ENCODE measurements at regions not wholly inside any gene's neighbourhood (a gene's known extent, or its start where the extent isn't known, plus 50 kb on each side); places are given as distances from the start of the nearest gene placed in this dataset.

DNA sequence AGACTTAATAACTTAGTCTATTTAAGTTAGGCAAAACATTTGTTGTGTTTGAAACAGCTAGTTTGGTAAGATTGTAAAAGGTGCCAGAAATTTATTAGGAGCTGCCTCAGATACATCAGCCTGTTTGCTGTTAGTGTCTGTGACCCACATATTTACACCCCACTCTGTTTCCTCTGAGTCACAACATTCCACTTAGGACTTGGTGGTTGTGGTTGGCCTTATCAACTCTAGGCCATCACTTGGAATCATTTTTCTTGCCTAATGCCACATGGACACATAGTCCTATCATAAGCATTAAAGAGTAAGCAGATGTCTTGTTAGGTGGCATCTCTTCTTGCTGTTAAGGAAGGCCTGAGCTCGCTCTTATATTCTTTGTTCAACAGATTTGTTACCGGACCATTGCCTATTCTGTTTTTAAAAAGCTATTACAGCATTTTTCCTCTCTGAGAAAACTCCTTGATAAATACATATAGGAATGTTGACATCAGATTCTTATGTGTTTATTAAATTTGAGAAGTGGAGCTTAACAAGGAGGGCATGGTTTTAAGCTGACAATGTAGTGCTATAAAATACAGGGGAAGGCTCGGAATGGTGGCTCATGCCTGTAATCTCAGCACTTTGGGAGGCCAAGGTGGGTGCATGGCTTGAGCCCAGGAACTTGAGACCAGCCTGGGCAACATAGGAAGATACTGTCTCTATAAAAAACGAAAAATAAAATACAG is 51.2 kb upstream of the PGRMC2 start:
- FAIRE-seq: peak; percentile 90
- H3K79me2 ChIP-seq (ENCODE audit: control insufficient read depth, insufficient read depth, low read length): no peaks in the 10 kb centered on the region
- no peaks in the 10 kb centered on the region for H3K27me3 ChIP-seq (ENCODE audit: control insufficient read depth, extremely low read depth, insufficient read depth, low read length)
- no peak overlapping the region for H2AFZ ChIP-seq (ENCODE audit: control insufficient read depth, low read length)
- TF ChIP-seq, protein P1, sequence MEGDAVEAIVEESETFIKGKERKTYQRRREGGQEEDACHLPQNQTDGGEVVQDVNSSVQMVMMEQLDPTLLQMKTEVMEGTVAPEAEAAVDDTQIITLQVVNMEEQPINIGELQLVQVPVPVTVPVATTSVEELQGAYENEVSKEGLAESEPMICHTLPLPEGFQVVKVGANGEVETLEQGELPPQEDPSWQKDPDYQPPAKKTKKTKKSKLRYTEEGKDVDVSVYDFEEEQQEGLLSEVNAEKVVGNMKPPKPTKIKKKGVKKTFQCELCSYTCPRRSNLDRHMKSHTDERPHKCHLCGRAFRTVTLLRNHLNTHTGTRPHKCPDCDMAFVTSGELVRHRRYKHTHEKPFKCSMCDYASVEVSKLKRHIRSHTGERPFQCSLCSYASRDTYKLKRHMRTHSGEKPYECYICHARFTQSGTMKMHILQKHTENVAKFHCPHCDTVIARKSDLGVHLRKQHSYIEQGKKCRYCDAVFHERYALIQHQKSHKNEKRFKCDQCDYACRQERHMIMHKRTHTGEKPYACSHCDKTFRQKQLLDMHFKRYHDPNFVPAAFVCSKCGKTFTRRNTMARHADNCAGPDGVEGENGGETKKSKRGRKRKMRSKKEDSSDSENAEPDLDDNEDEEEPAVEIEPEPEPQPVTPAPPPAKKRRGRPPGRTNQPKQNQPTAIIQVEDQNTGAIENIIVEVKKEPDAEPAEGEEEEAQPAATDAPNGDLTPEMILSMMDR (optimal IDR thresholded peaks at IDR 0.05 in 1 of 3, IDR thresholded peaks at IDR 0.05 in 1 of 3, conservative IDR thresholded peaks at IDR 0.05 in 1 of 3; ENCODE audit: extremely low read depth in 1 of 3, insufficient read depth in 2 of 3, low read length in 3 of 3): no peak
- no peak for TF ChIP-seq EZH2 (IDR thresholded peaks at IDR 0.05; ENCODE audit: low read length)
- no peak overlapping the region for H3K4me3 ChIP-seq (ENCODE audit: control insufficient read depth in 2 of 3, extremely low read depth in 1 of 3, insufficient read depth in 2 of 3, low read depth in 1 of 3, low read length in 3 of 3)
- H3K27ac ChIP-seq (ENCODE audit: control insufficient read depth, insufficient read depth, low read length): no peak overlapping the region
- H3K9me3 ChIP-seq (ENCODE audit: control insufficient read depth, low read depth, low read length): no peaks in the 10 kb centered on the region
- peak overlapping the region; percentile 29 for H3K4me2 ChIP-seq (ENCODE audit: control insufficient read depth, extremely low read depth, insufficient read depth, low read depth, low read length)
- no peak overlapping the region for H3K9ac ChIP-seq (ENCODE audit: control insufficient read depth, extremely low read depth, insufficient read depth, low read length)
- H3K9me1 ChIP-seq (ENCODE audit: control insufficient read depth, extremely low read depth, insufficient read depth, low read length): no peaks in the 10 kb centered on the region
- no peaks in the 10 kb centered on the region for H4K20me1 ChIP-seq (ENCODE audit: control insufficient read depth, extremely low read depth, insufficient read depth, low read length)
- H3K4me1 ChIP-seq (ENCODE audit: control insufficient read depth, extremely low read depth, insufficient read depth, low read length): peaks cover 14% of the 10 kb centered on the region
- no peaks in the 10 kb centered on the region for H3K36me3 ChIP-seq (ENCODE audit: control insufficient read depth in 2 of 2, extremely low read depth in 1 of 2, insufficient read depth in 2 of 2, low read length in 2 of 2)
- no peak for DNase-seq (ENCODE audit: low read depth, low spot score)
- dilution Hi-C loops (cut with MboI; ENCODE audit: extremely low pct_ligation_motif_present, low sequenced_read_pairs): no loop called here

DNA sequence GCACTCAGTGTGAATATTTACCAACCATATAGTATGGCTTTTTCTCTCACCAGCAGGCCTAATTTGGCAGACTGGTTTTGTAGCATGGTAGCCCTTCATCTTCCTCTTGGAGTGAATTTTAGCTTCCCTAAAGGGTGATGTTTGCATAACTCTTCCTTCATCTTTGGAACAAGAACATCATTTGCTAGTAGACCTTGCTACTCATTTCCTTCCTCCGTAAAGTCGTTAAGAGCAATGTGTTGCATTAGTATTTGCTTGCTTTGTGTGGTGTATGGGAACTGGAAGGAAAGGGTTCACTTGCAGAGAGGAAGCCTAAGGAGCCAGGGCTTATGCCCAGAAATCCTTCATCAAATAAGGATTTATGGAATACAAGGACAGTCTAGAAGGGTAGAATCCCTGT is 50.2 kb upstream of the PGRMC2 start:
- Histone ChIP-seq H3K9me3 (ENCODE audit: control insufficient read depth, low read depth, low read length) (no peaks in the 10 kb centered on the region), H3K36me3 (ENCODE audit: control insufficient read depth in 2 of 2, extremely low read depth in 1 of 2, insufficient read depth in 2 of 2, low read length in 2 of 2) (no peaks in the 10 kb centered on the region)
- FAIRE-seq: no peak

More for the DNA sequence above, 50.2 kb upstream of the PGRMC2 start:
- DNase-seq (ENCODE audit: low read depth, low spot score): no peak
- H3K4me3 ChIP-seq (ENCODE audit: control insufficient read depth in 2 of 3, extremely low read depth in 1 of 3, insufficient read depth in 2 of 3, low read depth in 1 of 3, low read length in 3 of 3): no peak overlapping the region
- no peaks in the 10 kb centered on the region for H3K9me1 ChIP-seq (ENCODE audit: control insufficient read depth, extremely low read depth, insufficient read depth, low read length)
- dilution Hi-C loops (cut with MboI; ENCODE audit: extremely low pct_ligation_motif_present, low sequenced_read_pairs): no loop called here
- H3K27ac ChIP-seq (ENCODE audit: control insufficient read depth, insufficient read depth, low read length): no peak overlapping the region
- H3K27me3 ChIP-seq (ENCODE audit: control insufficient read depth, extremely low read depth, insufficient read depth, low read length): no peaks in the 10 kb centered on the region
- TF ChIP-seq EZH2 (IDR thresholded peaks at IDR 0.05; ENCODE audit: low read length): no peak
- TF ChIP-seq, protein P1 (optimal IDR thresholded peaks at IDR 0.05 in 1 of 3, IDR thresholded peaks at IDR 0.05 in 1 of 3, conservative IDR thresholded peaks at IDR 0.05 in 1 of 3; ENCODE audit: extremely low read depth in 1 of 3, insufficient read depth in 2 of 3, low read length in 3 of 3): no peak
- H4K20me1 ChIP-seq (ENCODE audit: control insufficient read depth, extremely low read depth, insufficient read depth, low read length): no peaks in the 10 kb centered on the region
- peaks cover 14% of the 10 kb centered on the region for H3K4me1 ChIP-seq (ENCODE audit: control insufficient read depth, extremely low read depth, insufficient read depth, low read length)
- H3K79me2 ChIP-seq (ENCODE audit: control insufficient read depth, insufficient read depth, low read length): no peaks in the 10 kb centered on the region
- H3K9ac ChIP-seq (ENCODE audit: control insufficient read depth, extremely low read depth, insufficient read depth, low read length): no peak overlapping the region
- no peak overlapping the region for H2AFZ ChIP-seq (ENCODE audit: control insufficient read depth, low read length)
- H3K4me2 ChIP-seq (ENCODE audit: control insufficient read depth, extremely low read depth, insufficient read depth, low read depth, low read length): no peak overlapping the region

Data from keratinocyte (primary cell).